SIG-M5 treated with dmso at 0.1 percent for 504 hours (cell line): ENCODE measurements at regions not wholly inside any gene's neighbourhood (a gene's known extent, or its start where the extent isn't known, plus 50 kb on each side); places are given as distances from the start of the nearest gene placed in this dataset.

Experiments used
- DNase-seq: peaks from one replicate; lab custom pipeline; 2025; ENCODE audit not compliant: unreplicated experiment; lab: John Stamatoyannopoulos, UW

DNA sequence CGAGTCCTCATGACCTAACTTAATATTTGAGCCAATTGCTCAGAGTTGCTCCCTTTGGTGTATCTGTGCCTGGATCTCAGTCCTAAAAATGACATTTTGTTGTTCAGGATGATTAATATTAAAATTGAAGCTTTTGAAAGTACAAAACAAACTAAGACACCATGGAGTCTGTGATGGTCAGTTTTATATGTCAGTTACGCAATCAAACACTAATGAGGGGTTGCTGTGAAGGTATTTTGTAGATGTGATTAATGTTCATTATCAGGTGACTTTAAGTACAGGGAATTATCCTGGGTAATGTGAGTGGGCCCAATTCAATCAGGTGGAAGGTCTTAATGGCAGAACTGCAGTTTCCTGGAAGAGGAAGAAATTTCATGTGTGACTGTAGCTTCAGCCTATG is 546.7 kb downstream of the REEP3 start:
- DNase-seq: no peak

GRCh38 chr10:64070241-64070640 is 549.0 kb downstream of the REEP3 start:
- DNase-seq: no peak

- DNase-seq: no peak
Measured at GRCh38 chr10:64071218-64071617, 550.0 kb downstream of the REEP3 start.

- DNase-seq: no peak
Measured at GRCh38 chr10:64075604-64076003, 554.4 kb downstream of the REEP3 start.

DNA sequence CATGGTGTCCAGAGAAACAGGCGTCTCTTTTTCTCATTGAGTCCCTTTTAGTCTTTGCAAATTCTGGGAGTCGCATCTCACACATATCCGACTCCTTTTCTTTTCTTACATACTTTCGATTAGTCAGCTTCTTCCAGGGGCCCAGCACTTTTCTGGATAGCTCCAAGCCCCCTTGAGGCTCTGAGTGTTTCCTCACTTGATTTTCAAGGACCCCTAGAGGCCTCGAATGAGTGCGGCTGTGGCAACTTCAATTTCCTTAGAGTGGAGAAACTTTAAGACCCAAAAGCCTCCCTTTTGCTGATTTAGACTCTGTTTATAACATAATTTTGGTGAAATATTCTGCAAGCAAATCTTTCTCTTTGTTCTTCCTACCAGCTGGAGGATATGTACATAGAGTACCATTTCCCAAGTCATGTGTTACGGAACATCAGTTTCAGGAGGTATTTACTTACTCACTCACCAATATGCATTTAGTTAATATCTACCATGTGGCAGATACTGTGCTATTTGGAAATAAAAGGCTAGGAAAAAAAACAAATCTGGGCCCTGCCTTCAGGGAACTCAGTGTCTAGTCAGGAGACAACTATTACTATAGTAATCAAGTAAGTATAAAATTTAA is 555.2 kb downstream of the REEP3 start:
- no peak for DNase-seq

- no peak for DNase-seq
Measured at GRCh38 chr10:64079341-64079740, 558.1 kb downstream of the REEP3 start.

GRCh38 chr10:64080071-64080470 is 558.9 kb downstream of the REEP3 start:
- DNase-seq: no peak

DNA sequence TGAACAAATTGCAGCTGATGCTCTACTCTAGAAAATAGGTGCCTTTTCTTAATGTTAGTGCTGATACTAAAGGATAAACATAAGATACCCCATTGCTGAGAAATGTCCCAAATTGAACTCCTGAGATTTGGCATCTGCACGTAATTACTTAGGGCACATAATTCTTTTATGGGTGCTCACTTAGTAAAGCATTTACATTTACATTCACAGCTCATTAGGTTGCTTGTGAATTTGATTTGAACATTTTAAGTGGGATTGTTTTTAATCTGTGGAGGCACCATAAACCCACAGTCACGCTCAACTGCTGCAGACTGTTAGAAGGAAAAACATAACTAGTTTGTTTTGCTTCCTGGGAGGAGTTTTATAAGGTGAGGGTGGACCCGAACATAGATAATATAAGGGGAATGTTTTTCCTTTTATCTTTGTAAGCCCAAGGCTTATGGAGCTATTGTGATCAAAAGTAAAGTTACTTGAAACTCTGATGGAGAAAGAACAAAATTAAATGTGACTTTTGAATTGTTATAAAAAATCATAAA is 560.8 kb downstream of the REEP3 start:
- DNase-seq: no peak

DNA sequence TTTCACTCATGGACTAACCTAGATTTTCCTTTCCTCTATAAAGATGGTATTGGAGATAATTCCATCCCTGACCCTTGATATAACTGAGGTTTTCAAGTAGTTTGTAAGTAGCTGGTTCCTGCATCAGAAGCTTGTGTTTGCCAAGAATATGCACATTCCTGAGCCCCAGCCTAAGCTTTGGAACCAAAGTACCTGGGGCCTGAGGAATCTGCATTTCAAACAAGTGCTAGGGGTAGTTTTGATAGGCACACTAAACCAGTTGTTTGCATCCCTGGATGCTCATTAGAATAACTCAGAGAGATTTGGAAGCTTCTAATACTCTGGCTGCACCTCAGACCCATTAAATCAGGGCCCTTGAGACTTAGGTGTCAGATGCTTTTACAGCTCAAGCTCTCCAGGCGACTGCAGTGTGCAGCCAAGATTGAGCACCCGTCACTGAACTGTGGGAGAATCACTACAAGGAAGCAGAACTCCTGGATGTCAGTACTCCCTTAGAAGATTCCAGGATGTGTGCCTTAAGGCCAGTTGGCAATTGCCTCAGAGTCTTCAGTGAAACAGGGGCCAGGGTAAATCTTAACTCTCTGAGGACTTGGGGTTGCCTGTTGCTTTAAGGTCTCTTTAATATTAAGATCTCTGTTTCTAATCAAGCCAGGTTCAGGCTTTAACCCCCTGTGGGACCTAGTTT is 565.0 kb downstream of the REEP3 start:
- DNase-seq: no peak

DNA sequence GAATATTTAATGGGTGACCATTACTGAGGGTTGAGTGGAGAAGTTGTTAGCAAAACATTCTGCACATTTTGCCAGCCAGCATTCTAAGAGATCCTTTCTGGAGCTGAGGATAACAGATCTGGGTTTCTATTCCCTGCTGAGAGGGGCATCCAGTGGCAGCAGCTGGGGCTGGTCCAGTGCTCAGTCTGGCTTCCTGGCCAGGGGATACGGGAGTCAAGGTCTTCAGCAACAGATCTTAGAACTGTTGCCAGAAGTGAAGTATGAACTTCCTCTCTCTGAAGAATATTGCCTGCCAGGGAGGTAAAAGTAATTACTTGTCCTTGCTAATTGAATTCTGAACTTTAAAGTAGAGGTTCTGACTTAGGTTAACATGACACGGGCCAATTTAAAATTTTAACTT is 568.4 kb downstream of the REEP3 start:
- DNase-seq: no peak

DNA sequence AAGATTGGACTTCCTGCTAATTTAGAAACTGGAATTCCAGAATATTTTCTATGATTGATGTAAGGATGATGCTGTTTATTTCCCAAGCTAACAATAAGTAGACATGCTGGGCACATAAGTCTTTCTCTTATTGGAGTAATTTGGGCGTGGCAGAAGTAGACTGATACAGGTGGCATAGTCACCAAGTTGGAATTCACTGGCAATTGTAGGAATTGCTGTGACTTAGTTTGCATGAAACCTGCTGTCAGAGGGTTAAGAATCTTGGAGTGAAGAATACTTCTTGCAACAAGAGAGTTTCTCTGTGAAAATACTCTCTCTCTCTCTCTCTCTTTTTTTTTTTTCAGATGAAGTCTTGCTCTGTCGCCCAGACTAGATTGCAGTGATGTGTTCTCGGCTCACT is 569.7 kb downstream of the REEP3 start:
- no peak for DNase-seq

DNA sequence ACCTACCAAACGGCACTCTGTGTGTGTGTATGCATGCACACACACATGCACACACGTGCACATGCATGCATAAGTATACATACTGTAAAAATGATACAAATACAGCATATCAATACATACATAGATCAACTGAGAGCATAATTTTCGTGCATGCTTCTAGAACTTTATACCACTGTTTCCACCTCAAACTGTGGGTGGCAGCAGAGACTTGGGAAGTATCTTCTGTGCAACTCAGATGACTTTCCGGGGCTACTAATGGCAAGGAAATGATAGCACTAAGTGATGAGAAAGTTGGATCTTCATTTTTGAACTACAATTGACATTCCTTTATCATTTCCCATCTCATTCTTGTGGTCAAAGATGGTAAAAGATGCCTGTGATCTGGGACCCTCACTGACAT is 570.7 kb downstream of the REEP3 start:
- no peak for DNase-seq

DNA sequence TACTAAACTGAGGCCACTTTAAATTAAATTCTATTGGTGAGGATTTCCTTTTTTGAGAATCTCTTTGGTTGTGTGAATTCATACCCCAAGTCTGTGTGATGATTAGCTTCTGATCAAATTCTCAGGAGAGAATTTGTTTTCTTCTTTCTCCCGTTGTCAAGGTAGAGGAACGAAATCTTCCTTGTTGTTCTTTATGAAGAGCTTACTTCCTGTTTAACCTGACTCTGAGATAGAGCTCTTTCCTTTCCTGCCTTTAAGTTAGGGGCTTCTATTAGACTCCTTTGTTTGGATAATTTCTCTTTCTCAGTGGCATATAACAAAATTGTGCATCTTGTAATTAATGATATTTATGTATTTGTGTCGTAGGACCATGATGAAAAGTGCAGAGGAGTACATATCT is 572.1 kb downstream of the REEP3 start:
- DNase-seq: no peak

DNA sequence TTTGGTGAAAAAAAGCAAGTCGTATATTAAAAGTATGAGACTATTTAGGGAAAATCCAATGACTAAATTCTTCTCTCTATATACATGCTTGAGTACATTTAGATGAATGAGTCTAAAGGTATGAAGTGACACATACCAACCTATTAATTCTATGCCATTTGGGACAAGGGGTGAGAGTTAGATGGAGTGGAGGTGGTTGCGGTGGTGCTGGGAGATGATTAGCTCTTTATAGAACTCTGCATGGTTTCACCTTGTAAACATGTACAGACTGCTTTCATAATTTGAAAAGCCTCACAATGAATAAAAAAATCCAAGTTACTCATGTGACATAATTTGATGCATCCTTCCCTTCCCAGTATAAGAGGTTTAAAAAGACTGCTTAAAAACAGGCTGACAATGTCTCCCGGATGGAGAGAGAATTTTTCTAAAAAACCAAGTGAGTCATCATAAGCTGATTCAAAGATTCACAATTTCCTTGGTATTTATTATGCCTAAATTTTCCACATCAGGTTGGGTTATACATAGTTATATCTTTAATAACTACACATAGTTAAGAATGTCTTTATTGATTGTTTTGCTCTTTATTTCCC is 572.8 kb downstream of the REEP3 start:
- DNase-seq: no peak

DNA sequence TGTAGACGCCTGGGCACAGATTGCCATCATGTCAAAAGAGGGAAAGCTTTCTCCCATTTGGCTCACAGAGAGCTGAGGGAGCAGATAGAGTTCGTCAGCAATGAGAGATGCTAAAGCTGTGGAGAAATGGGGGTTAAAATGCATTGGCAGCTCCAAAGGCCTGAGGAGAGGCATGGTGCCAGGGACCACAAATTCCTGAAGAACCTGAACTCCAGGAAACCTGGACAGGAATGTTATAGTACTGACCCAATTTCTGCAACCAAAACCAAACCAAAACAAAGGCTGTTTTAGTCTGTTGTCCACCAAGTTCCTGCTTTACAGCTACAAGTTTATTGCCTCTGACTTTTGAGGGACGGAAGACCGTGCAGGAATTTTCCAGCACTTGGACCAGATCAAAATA is 575.7 kb downstream of the REEP3 start:
- no peak for DNase-seq

DNA sequence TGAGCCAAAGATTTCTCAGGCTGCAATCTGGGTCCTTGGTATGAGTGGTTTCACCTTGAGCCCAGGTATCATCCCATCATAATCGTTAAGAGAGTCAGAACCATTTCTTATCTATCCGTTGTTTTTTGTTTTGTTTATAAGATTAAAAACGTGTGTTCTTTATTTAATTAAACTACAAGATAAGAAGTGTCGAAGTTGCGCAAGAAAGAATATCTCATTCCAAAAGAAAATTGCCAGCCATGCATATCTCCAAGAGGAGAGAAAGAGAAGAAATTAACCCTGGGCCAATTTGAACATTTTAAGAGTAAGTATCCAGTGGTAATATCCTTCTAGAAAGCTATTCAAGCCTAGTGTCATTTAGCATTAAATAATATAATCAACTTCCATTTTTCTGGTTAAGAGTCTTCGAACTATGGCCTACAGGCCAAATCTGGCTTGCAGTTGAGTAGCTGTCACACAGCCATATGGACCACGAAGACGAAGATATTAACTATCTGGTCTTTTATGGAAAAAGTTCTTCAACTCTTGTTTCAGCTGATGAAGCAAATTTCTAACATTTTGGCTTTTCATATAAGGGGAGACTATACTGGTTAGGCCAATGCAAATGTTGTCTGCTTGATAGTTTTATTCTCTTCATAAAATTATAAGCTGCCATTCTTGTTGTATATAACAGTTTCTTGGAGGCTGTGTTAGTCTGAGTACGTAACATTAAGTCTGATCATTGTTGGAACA is 576.4 kb downstream of the REEP3 start:
- no peak for DNase-seq

DNA sequence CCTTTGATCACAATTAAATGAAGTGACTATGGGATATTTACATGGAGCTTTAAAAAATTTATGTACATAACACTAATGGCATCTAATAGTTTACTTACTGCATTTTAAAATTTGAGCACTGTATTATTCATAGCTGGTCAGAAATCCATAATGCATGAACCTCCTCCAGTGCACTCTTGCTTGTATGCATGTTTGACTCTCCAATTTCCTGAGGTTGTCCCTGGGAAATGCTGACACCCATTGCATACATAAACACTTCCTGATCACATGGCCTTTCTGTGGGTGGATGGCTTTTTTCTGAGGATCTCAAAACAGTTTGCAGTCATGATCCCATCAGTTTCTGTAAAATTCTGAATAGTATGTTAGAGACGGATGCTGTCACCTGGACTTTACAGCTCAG is 577.8 kb downstream of the REEP3 start:
- DNase-seq: no peak

DNA sequence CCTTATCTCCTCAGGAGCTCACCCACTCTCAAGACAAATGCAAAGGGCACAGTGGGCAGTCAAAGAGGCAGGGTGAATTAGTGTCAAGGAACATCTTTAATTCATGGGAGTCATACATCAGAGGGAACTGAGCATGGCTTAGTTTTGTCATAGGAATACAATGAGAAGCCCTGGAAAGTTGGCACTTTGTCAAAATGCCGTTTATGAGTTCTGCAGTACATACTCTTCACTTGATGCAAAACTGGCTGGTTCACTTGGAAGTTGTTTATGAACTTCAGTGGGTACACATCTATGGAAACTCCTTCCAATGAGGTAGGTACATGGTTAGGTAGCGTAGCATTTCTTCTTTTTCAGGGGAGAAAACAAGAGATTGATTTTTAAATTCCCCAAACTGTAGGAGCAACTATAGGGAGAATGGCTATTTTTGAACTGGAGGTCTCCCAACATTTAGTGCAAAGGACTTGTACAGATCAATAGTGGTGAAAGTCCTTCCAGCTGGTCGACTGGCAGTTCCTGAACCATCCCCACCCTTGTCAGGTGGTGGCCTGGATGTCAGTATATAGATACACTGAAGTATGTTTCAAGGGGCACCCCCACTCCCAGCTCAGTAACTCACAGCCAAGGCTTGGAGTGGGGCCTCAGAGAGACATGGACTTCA is 580.5 kb downstream of the REEP3 start:
- DNase-seq: no peak

DNA sequence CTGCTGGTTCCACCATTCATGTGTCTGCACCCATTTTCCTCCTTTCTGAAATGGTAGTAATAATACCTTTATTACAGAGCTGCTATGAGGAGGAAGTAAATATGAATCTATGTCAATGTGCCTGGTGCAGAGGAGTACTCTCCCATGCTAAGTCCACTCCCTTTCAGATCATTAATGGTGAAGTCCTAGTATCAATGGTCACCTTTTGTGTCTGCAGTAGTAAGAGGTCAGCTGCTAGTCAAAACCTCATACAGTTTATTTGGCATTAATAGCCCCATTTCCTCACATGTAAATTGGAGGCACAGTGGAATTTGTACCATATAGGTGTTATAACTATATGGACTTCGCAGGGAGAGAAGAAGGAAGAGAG is 581.0 kb downstream of the REEP3 start:
- no peak for DNase-seq

- DNase-seq: no peak
Measured at GRCh38 chr10:64102916-64103315, 581.7 kb downstream of the REEP3 start.

DNA sequence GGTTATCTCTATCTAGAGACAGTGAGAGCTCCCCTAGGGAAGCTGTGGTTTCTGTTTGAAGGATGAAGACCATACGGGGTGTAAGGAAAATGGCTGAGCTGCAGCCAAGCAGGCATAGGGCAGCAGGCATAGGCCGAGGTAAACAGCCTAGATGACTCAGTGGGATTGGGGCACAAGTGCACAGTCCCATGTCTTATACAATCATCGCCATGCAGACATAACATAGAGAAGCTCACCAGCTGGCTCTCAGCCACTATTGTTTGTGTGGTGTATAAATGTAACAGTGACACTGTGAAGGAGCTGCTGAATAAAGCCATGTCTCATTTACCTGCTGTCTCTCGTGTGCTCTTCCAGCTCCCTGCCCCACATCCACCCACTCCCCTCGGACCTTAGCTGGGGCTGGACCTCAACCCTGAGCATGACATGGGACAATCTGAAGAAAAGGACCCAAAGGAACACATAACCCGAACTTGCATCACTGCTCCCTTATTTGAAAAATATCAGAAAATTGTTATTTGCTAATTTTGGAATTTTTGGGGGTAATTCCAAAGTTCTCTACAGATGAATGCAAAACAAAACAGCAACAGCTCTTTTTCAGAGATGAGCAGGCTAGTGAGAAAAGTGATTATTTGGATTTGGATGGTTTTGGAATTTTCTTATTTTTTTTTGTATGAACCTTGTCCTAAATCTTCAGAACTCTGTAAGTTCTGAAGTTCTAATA is 582.7 kb downstream of the REEP3 start:
- no peak for DNase-seq
